ENCODE measurements at regions not wholly inside any gene's neighbourhood (a gene's known extent, or its start where the extent isn't known, plus 50 kb on each side); places are given as distances from the start of the nearest gene placed in this dataset.

GRCh38 chr4:52198294-52198693, 147.2 kb downstream of the SPATA18 start:
- Mint-ChIP-seq H3K27ac (ENCODE audit: unreplicated experiment) (no peak overlapping the region), H3K4me3 (no peak overlapping the region), H3K36me3 (ENCODE audit: low read depth) (no peaks in the 10 kb centered on the region), H3K9me3 (peaks cover 3% of the 10 kb centered on the region), H3K27me3 (ENCODE audit: low read depth) (no peaks in the 10 kb centered on the region), H3K4me1 (peaks cover 11% of the 10 kb centered on the region)
- no peak for TF ChIP-seq CTCF (conservative IDR thresholded peaks at IDR 0.05)
- DNase-seq (ENCODE audit: low read depth, low spot score), result no peak

- Mint-ChIP-seq H3K27ac (ENCODE audit: unreplicated experiment) (no peak overlapping the region), H3K4me3 (no peak overlapping the region), H3K27me3 (ENCODE audit: low read depth) (no peaks in the 10 kb centered on the region), H3K4me1 (peaks cover 11% of the 10 kb centered on the region), H3K36me3 (ENCODE audit: low read depth) (no peaks in the 10 kb centered on the region), H3K9me3 (peaks cover 3% of the 10 kb centered on the region)
- TF ChIP-seq CTCF (conservative IDR thresholded peaks at IDR 0.05), result no peak
- no peak for DNase-seq (ENCODE audit: low read depth, low spot score)
Measured at GRCh38 chr4:52199574-52200338, 148.7 kb downstream of the SPATA18 start.

GRCh38 chr4:52200339-52200725, 149.2 kb downstream of the SPATA18 start:
- Mint-ChIP-seq H3K4me1 (peaks cover 11% of the 10 kb centered on the region), H3K36me3 (ENCODE audit: low read depth) (no peaks in the 10 kb centered on the region), H3K4me3 (no peak overlapping the region), H3K27me3 (ENCODE audit: low read depth) (no peaks in the 10 kb centered on the region), H3K9me3 (peaks cover 3% of the 10 kb centered on the region), H3K27ac (ENCODE audit: unreplicated experiment) (no peak overlapping the region)
- no peak for DNase-seq (ENCODE audit: low read depth, low spot score)
- TF ChIP-seq CTCF (conservative IDR thresholded peaks at IDR 0.05), result no peak

- Mint-ChIP-seq H3K4me3 (no peak overlapping the region), H3K27ac (ENCODE audit: unreplicated experiment) (no peak overlapping the region), H3K4me1 (peaks cover 11% of the 10 kb centered on the region), H3K36me3 (ENCODE audit: low read depth) (no peaks in the 10 kb centered on the region), H3K9me3 (peaks cover 3% of the 10 kb centered on the region), H3K27me3 (ENCODE audit: low read depth) (no peaks in the 10 kb centered on the region)
- DNase-seq (ENCODE audit: low read depth, low spot score), result no peak
- no peak for TF ChIP-seq CTCF (conservative IDR thresholded peaks at IDR 0.05)
Measured at GRCh38 chr4:52201715-52202114, 150.6 kb downstream of the SPATA18 start.

- Mint-ChIP-seq H3K9me3 (peaks cover 3% of the 10 kb centered on the region), H3K4me1 (peaks cover 11% of the 10 kb centered on the region), H3K36me3 (ENCODE audit: low read depth) (no peaks in the 10 kb centered on the region), H3K27ac (ENCODE audit: unreplicated experiment) (no peak overlapping the region), H3K4me3 (no peak overlapping the region), H3K27me3 (ENCODE audit: low read depth) (no peaks in the 10 kb centered on the region)
- no peak for DNase-seq (ENCODE audit: low read depth, low spot score)
- TF ChIP-seq CTCF (conservative IDR thresholded peaks at IDR 0.05), result no peak
Measured at GRCh38 chr4:52202251-52202779, 151.2 kb downstream of the SPATA18 start.
